ENCODE measurements at regions not wholly inside any gene's neighbourhood (a gene's known extent, or its start where the extent isn't known, plus 50 kb on each side); places are given as distances from the start of the nearest gene placed in this dataset.

DNA sequence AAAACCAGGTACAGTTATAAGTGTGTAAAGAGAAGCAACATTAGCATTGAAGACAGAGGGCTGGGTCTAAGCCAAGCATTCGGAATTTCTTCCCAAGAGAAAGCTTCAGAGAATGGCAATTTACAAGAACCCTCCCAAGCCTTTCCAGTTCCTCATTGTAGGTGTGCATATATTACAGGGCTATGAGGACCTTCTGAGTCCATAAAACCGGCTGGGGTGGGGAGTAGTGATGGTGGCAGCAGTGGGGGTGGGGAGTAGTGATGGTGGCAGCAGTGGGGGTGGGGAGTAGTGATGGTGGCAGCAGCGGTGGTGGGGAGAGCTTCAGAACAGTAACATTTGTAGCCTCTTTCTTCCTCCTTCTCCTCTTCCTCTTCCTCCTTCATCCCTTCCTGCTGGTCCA lies 368.7 kb upstream of the UMPS start:
- TF ChIP-seq, protein P1, sequence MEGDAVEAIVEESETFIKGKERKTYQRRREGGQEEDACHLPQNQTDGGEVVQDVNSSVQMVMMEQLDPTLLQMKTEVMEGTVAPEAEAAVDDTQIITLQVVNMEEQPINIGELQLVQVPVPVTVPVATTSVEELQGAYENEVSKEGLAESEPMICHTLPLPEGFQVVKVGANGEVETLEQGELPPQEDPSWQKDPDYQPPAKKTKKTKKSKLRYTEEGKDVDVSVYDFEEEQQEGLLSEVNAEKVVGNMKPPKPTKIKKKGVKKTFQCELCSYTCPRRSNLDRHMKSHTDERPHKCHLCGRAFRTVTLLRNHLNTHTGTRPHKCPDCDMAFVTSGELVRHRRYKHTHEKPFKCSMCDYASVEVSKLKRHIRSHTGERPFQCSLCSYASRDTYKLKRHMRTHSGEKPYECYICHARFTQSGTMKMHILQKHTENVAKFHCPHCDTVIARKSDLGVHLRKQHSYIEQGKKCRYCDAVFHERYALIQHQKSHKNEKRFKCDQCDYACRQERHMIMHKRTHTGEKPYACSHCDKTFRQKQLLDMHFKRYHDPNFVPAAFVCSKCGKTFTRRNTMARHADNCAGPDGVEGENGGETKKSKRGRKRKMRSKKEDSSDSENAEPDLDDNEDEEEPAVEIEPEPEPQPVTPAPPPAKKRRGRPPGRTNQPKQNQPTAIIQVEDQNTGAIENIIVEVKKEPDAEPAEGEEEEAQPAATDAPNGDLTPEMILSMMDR (conservative IDR thresholded peaks at IDR 0.05; ENCODE audit: low read length): no peak
- no peak for TF ChIP-seq EZH2phosphoT487 (IDR thresholded peaks at IDR 0.05; ENCODE audit: borderline replicate concordance)

Data from Loucy (cell line).